GM21447 (cell line): ENCODE measurements at regions not wholly inside any gene's neighbourhood (a gene's known extent, or its start where the extent isn't known, plus 50 kb on each side); places are given as distances from the start of the nearest gene placed in this dataset.

ENCODE experiments used
- ATAC-seq: cut with Tn5 transposase; IDR thresholded peaks from one replicate; pipeline ENCODE4 v1.9.1; 2021; ENCODE audit not compliant: unreplicated experiment

DNA sequence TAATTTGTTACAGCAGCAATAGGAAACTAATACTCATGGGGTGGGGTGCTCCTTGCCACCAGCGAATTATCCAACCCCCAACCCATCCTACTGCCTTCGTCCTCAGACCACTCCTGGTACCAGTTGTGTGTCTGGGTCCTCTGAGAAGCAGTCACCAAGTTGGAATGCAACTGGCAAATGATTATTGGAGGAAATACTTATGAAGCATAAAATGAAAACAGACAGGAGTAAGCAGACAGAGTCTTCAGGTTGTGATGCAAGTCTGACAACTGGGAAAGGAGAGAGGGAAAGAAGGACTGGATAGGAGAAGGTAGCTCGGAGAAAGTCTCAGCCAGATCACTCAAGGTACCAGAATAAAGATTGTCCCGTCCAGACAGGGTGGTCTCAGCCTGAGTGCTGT is 181.1 kb upstream of the ARID2 start:
- ATAC-seq: no peak

GRCh38 chr12:45549337-45549902 is 180.1 kb upstream of the ARID2 start:
- ATAC-seq: no peak

GRCh38 chr12:45553204-45553603 is 176.3 kb upstream of the ARID2 start:
- no peak for ATAC-seq

- no peak for ATAC-seq
Measured at GRCh38 chr12:45557016-45557415, 172.5 kb upstream of the ARID2 start.

DNA sequence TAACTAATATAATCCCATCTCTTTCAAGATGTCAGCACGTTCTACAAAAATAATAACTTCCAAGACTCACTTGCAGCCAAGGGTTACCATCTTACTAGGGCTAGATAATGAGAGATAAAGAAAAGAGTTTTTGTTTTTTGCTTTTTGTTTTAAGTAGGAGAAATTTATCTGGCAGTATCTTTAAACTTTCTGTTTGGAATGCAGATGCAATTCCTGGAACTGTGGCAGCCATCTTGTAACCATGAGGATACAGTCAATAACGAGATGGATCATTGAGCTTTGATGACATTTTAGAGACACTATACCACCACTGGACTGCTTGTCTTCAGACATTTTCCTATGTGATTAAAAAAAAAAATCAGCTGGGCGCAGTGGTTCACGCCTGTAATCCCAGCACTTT is 171.2 kb upstream of the ARID2 start:
- no peak for ATAC-seq

GRCh38 chr12:45559537-45559936 is 170.0 kb upstream of the ARID2 start:
- ATAC-seq: no peak

GRCh38 chr12:45560689-45561088 is 168.8 kb upstream of the ARID2 start:
- no peak for ATAC-seq

DNA sequence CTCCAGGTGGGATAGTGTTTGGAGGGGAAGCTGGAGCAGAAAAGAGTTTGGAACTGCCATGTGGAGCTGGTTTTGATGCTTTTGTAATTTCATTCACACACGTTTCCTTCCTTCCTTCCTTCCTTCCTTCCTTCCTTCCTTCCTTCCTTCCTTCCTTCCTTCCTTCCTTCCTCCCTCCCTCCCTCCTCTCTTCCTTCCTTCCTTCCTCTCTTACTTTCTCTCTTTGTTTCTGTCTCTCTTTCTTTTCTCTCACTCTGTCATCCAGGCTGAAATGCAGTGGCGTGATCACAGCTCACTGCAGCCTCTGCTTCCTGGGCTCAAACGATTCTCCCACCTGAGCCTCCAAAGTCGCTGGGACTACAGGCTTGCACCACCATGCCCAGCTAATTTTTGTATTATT is 168.0 kb upstream of the ARID2 start:
- ATAC-seq: no peak

- ATAC-seq: no peak
Measured at GRCh38 chr12:45565590-45565989, 163.9 kb upstream of the ARID2 start.

GRCh38 chr12:45566257-45566656 is 163.2 kb upstream of the ARID2 start:
- ATAC-seq: no peak

DNA sequence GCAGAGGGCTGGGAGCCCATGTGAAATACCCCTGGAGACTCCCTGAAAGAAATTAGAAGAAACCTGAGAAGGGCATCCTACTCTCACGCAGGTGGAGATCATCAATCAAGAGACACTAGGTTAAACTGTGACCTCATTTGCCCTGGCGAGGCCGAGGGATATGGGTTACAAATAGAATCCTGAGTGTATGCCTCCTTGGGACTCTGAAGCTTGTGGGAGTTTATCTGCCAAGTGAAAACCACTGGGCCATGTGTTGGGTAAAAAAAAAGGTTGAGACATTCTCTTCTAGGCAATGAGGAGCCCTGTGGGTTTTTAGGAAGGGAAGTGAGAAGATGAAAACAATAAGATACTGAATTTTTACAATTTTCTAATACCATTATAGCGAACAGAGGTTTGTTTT is 160.7 kb upstream of the ARID2 start:
- ATAC-seq: no peak

DNA sequence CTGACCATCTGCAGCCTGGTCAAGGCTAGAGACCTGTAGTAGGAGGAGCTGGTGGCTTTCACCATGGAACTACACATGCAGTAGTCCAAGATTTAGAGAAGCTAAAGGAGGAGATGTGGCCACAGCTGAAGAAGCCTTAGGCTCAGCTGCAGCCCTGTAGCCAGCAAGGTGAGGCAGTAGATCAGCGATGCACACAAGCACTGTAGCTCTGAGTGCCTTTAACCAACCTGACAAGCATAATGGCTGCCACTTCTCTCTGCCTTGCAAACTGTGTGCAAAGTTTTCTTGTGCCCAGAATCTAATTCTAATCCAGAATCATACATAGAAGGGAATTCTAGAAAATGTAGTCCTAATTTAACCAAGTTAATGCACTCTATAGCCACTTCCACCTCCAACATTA is 159.0 kb upstream of the ARID2 start:
- no peak for ATAC-seq

GRCh38 chr12:45572114-45572513 is 157.4 kb upstream of the ARID2 start:
- no peak for ATAC-seq

DNA sequence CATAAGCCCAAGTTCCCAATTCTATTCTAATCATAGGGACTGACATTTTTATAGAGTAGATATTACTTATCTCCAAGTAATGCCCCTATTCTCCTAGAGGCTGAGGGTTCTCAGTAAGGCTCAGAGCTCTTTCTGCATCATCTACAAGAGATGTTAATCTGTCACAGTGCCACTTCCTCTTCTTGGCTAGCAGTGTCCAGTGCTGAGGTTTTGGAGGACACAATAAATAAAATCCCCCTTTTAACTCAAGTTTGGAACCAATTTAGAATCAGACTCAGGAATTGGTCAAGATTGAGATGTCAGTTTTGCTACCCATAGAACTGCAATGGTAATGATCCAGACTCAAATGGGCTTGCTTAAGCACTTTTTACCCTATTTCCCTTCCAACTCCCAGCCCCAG is 154.1 kb upstream of the ARID2 start:
- ATAC-seq: peak; percentile 35

DNA sequence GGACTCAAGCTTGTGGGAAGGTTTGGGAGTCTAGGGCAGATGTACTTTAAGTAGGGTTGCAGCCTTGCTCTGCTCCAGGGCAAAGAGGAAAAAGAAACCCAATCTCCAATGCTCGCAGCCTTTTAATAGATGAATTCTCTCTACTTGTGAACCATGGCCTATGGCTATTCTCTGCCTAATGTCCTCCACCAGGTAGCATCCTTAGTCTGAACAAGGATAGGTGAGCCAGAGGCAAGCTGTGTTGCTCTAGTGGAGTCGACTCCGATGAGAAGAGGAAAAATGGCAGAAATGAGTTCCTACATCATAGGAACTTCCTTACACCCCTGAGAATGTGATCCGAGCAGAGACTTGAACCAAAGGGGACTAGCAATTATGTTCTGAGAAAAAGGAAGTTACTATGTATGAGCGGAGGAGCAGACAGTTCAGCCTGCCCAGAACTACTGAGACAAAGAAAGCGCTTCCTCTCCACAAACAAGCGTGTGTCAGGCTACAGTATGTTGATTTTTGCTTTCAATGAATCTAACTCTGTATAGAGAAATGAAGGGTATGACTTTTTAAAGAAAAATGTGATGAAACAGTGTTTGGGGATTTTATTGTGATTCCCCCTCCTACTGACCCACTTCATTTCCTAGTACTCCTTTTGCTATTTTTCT is 153.6 kb upstream of the ARID2 start:
- peak; percentile 65 for ATAC-seq

DNA sequence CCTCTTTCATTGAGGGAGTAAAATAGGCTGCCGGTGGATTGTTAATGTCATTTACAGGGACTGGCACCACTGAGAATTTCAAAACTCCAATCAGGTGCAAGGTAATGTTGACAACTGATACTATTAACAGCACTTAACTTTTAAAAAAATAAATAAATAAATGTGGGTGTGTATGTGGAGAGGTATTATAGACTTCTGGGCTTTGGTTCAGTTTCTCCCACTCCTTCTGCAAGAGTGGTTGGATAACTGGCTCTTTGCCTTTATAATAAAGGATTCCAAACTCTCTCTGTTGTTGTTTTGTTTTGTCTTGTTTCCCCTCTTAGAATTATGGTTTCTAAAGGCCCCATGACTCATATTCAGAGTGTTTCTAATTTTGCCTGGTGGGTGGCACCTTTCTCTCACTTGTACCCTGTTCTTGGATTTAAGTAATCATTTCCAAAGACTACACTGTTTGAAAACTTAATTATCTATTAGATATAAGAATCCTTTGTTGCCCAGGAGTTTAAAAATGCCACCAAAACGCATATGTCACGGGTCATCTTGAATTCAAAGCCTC is 151.6 kb upstream of the ARID2 start:
- peak; percentile 34 for ATAC-seq

GRCh38 chr12:45580356-45580969 is 149.0 kb upstream of the ARID2 start:
- no peak for ATAC-seq

DNA sequence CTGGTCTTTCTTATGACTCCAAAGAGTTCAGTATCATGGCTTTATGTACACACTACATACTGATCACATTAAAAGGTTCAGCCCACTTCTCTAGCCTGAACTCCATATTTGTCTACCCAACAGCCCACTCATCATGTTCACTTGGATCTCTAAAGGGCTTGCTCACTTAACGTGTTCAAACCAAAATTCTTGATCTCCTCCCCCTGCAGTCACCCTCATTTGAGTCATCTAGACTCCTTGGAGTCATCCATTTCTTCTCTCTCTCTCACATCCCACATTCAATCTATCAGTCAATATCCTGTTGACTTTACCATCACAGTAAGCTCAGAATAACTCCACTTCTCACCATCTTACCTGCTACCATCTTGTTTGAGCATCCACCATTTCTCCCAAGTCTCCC is 148.4 kb upstream of the ARID2 start:
- no peak for ATAC-seq

DNA sequence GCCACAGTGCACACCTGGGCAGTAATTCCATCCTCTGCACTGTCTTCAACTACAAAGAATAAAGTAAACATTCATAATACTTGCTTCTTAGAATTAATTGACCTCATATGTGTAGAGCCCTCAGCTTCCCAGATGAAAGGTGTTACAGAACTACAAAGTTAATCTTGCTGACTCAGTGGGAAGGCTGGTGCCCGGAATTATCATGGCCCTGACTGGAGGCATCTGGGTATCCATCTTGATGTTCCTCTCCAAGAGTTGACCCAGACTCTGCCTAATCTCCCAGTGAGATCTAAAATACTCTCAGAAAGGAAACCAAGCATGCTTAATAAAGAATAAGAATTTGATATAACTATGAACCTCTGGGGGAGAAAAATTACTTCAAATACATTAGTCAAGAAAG is 147.0 kb upstream of the ARID2 start:
- ATAC-seq: no peak

DNA sequence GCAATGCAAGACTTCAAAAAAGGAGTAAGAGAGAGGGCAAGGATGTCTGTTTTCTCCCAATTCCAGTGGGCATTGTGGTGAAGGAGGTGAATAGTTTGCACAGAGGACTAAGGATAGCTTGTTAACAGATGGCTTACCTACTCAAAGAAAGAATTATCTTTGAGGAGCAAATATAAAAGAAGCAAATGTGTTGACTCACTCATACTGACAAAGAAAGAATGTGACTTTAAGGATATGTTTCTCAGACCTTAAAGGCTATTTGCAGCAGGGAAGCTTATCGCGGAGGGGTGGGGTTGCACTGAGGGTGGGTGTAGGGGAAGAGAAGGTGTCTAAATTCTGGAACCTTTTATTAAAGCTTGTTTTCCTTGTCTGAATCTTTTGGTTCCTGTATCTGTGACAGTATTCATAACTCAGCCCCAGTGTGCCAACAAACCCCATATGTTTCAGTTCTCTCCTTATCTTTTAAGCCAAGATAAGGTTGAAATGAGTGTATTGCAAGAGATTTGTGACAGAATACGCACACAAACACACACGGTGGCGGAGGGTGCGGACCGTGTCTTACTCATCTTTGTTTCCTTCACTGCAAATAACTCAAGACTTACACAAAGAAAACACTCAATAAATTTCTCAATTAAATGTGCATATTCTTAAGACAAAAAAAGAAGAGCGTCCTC is 146.4 kb upstream of the ARID2 start:
- ATAC-seq: no peak

DNA sequence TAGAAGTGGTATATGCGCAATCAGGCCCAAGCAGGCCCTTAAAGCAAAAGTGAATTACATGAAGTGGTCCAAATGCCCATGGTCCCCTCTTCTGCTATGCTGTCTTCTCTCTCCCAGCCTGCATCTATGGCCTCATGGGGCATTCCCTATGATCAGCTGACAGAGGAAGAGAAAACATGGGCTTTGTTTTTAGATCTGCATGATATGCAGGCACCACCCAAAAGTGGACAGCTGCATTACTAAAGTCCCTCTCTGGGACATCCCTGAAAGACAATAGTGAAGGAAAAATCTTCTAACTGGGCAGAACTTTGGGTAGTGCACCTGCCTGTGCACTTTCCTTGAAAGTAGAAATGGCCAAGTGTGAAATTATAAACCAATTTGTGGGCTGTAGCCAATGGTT is 145.2 kb upstream of the ARID2 start:
- no peak for ATAC-seq
